GM19468 (cell line): ENCODE measurements at regions not wholly inside any gene's neighbourhood (a gene's known extent, or its start where the extent isn't known, plus 50 kb on each side); places are given as distances from the start of the nearest gene placed in this dataset.

Experiments
- ATAC-seq: cut with Tn5 transposase; IDR thresholded peaks from one replicate; pipeline ENCODE4 v1.9.1; 2021; ENCODE audit warnings: mild to moderate bottlenecking, moderate library complexity, moderate number of reproducible peaks; ENCODE audit not compliant: unreplicated experiment; ENCODE audit errors: extremely low read depth

GRCh38 chr9:82363682-82364081 lies 375.1 kb downstream of the SPATA31D1 start:
- ATAC-seq, result no peak

GRCh38 chr9:82367016-82367415 lies 378.4 kb downstream of the SPATA31D1 start:
- no peak for ATAC-seq

DNA sequence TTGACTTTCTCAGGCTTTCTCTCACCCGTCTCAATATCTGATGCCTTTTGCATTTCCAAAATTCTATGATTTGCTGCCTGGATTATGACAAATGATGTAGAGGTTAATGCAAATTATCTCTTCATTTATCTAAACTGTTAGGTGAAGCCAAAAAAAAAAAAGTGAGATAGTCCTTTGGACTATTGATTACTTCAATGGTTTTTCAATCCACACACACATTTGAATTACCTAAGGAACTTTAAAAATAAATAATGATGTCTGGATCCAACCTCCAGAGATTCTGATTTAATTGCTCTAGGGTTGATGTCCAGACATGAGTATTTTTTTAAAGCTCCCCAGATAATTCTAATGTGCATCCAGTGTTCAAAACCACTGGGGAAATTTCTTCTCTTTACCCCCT lies 379.4 kb downstream of the SPATA31D1 start:
- no peak for ATAC-seq

GRCh38 chr9:82369251-82369945 lies 380.8 kb downstream of the SPATA31D1 start:
- ATAC-seq, result no peak

DNA sequence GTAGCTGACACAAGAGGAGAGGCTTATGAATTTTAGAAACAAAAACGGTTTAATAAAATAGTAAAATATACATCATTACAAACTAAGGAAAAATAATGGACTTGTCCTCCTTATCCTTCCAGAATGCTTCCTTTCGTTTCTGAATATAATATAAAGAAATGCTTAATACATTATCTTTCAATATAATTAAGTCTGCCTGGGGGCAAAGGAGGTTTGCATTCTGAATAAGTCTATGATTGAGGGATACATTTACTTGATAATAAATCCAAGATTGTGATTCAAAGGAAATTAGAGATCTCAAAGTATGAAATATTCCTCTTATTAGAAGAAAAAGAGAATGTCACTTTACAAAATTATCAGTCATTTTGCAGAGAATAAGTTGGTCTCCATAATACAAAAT lies 386.5 kb downstream of the SPATA31D1 start:
- no peak for ATAC-seq

DNA sequence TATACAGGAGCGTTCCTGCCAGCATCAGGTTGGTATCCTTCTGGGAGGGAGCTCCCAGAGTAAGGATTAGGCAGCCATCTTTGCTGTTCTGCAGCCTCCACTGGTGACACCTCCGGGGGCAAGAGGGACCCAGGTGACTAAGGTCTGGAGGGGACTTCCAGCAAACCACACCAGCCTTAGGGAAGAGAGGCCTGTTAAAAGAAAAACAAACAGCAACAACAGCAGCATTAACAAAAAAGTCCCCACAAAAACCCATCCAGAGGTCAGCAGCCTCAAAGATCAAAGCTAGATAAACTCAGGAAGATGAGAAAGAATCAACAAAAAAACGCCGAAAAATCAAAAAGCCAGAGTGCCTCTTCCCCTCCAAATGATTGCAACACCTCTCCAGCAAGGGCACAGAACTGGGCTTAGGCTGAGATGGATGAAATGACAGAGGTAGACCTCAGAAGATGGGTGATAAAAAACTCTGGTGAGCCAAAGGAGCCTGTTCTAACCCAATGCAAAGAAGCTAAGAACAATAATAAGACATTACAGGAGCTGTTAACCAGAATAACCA lies 388.2 kb downstream of the SPATA31D1 start:
- no peak for ATAC-seq

DNA sequence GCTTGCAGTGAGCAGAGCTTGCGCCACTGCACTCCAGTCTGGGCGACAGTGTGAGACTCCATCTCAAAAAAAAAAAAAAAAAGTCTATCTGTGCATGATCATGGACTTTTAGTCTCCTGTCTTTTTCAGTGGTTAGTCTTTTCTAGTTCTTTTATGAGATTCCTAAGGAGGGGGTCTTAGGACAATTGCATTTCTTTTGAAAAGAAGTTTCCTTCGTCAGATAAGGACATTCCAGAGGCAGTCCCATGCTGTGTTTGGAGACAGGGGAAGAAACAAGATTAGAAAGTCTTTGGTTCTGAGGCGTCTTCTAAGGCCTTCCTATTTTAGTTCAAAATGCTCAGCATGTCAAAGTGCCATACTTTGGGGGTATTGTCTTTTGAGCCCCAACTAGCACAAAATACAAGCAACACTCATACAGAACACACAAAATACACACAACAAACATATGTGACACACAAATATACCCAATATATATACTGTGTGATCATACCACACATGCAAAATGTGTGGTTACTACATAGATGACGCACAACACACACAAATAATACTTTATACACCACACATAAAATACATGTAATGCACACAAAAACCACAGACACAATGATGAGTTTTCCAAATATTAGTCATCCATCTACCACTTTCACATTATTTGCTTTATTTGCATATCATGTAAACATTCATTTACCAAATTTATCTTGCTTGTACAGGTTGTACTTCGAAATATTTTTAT lies 394.5 kb downstream of the SPATA31D1 start:
- ATAC-seq, result no peak

- no peak for ATAC-seq
These were observed 397.1 kb downstream of the SPATA31D1 start for GRCh38 chr9:82385633-82386032.

DNA sequence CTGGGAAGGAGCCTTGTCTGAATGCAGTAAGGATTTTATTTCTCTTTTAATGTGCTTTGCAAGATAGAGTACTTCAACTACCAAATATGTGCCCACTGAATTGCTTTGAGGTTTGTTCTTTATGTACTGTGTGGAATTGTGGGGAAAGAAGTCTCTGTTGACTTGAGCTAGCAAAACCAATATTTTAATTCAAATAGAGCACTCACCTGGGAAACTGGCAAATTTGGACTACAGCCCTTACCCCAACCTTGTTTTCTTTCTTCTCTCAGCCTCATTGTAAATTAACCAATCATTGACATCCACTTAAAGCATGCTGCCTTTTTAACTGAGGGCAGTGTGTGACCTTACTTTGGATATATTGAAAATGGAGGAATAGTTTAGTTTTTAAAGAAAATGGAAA lies 409.0 kb downstream of the SPATA31D1 start:
- no peak for ATAC-seq

- no peak for ATAC-seq
These were observed 415.8 kb downstream of the SPATA31D1 start for GRCh38 chr9:82404196-82404870.

GRCh38 chr9:82404881-82405280 lies 416.3 kb downstream of the SPATA31D1 start:
- no peak for ATAC-seq

DNA sequence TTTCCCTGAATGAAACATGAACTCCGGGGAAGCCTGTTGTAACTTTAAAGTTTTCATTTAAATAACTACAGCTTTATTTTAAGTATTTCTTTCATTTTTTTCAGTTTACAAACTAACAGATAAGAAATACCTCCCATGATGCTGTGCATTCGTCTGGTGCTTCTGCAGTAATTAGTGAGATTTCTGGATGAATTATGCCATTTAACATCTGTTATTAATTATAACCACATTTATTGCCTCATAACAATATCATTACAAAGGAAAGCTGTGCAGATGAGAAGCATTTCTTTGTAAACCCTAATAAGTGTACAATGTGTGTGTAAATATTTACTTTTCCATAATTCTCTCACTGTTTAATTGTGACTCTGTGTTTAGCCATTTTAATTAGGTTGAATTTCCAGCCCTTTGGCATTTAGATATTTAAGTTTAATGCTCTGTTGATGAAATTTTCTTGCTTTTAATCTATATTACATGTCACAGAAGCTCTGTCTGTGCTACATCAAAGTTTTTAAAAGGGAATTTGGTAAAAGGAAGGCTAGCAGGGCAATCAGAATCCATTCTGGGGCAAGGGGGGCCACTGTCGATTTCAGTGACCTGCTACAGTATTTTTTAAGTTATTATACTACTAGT lies 418.0 kb downstream of the SPATA31D1 start:
- ATAC-seq, result no peak

GRCh38 chr9:82410306-82410705 lies 421.7 kb downstream of the SPATA31D1 start:
- no peak for ATAC-seq

DNA sequence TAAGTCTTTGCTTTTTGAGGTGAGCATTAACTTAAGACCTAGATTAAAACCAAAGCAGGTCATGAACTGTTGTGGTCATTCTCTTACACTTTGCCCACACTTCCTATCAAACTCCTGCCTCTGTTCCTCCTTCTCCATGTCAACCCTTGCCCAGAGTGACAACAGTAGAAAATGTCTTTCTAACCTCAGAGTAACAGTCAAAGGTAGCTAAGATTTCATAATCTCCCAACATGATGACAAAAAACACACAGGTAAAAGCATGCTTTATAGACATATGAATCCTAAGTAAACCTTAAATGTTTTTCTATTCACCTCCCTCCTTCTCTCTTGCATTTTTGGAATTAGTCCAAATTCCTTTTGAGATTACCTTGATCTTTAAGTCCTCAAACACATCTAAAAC lies 422.3 kb downstream of the SPATA31D1 start:
- ATAC-seq, result no peak

- no peak for ATAC-seq
These were observed 424.2 kb downstream of the SPATA31D1 start for GRCh38 chr9:82412586-82413305.

DNA sequence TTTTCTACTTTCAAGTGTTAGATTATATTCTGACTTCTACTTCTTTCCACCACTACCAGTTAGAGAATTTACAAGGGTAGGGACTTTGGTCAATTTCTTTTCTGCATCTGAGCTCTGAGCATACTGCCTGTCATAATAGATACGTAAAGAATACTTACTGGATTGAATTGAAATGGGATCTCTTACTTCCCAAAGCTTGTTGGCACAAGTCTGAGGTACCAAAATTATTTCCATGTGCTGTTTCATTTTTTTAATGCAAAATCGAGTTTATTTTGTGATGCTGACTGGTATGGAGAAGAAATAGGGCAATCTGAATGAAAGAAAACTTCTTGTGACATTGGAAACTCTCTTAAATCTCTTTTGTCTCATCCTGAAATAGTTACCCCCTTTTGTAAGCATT lies 428.9 kb downstream of the SPATA31D1 start:
- ATAC-seq, result no peak

DNA sequence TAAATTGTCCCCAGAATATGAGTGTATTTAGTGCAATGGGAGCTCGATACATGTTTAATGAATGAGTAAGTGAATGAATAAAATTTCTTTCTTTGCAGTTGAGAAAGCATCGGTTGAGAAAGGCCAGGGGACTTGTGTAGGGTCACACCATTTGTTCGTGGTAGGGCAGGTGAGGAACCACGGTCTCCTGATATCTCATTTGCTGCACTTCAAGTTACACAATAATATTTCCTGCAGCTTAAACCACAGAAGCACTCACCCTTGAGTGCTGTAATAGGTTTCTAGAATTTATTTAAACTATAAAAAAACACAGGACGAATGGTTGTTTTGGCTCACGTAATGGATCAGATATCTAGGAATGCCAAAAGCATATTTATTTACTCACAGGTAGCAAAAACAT lies 429.8 kb downstream of the SPATA31D1 start:
- no peak for ATAC-seq

DNA sequence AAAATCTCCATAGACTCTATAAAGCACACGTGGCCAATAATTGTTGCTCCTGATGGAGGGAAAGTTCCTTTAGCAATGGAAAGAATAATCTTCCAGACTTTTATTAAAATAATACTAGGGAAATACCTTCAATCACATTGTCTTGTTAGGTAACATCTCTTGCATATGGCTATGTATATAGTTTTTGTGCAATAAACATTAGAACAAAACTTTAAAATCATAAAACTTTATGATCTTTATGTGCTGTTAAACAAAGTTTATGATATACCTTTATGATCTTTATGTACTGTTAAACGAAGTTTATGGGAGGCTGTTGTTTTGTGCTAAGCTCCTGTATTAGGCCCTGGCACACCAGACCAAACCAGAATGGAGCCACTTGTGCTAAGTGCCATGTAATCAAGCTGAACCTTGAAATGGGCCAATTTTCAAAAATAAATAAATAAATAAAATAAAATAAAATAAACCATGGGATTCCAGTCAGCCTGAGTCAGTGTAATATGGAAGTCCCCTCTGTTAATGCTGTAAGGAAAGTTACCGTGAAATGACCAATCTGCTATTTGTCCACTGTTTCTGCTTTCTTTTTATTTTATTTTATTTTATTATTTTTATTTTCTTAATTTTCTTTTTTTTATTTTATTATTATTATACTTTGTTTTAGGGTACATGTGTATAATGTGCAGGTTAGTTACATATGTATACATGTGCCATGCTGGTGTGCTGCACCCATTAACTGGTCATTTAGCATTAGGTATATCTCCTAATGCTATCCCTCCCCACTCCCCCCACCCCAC lies 431.3 kb downstream of the SPATA31D1 start:
- no peak for ATAC-seq

DNA sequence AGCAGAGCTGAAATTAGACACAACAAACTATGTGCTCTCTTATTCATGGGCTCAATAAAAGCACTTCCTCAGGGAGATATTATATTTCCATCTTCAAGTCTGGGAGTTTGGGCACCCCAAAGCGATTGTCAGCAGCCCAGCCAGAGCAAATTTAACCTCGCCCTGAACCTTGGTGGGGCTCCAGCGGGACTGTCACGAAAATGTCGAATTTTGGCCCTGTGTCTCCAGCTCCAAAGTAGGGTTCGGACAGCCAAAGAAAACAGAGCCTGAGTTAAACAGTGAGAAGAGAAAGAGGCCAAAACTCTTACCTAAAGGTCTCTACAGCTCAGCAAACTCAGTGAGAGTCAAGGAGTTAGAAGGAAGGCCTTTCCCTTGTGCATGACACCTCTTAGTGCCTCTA lies 432.9 kb downstream of the SPATA31D1 start:
- no peak for ATAC-seq
